H1 (cell line): ENCODE measurements at regions not wholly inside any gene's neighbourhood (a gene's known extent, or its start where the extent isn't known, plus 50 kb on each side); places are given as distances from the start of the nearest gene placed in this dataset.

ENCODE experiments used
- ATF2 ChIP-seq: IDR thresholded peaks from 2 replicates; pipeline ENCODE4 v1.6.1; 2012; ENCODE audit warnings: low read length, inconsistent platforms
- HDAC2 ChIP-seq, 2 experiments: fragments of 300-600 bp in 1 of 2; sonication (generic) in 1 of 2; IDR thresholded peaks; 2 replicates each; pipeline ENCODE4 v1.6.1; 2011 to 2012; ENCODE audit warnings: low read depth in 2 of 2, low read length in 2 of 2, mild to moderate bottlenecking in 2 of 2, moderate library complexity in 2 of 2, borderline replicate concordance in 1 of 2, inconsistent platforms in 1 of 2
- NRF1 ChIP-seq: IDR thresholded peaks from 2 replicates; pipeline ENCODE4 v1.6.1; 2011; ENCODE audit warnings: mild to moderate bottlenecking, low read depth, low read length, improper control_type of control experiment
- PHF8 ChIP-seq: fragments of 200-600 bp; sonication (generic); conservative IDR thresholded peaks from 2 replicates; pipeline ENCODE4 v1.7.1; 2012; ENCODE audit warnings: low read depth, mild to moderate bottlenecking, inconsistent platforms, low read length, moderate library complexity
- POLR2AphosphoS5 ChIP-seq: IDR thresholded peaks from 2 replicates; pipeline ENCODE4 v1.6.1; 2011; ENCODE audit warnings: low read depth, low read length

- TF ChIP-seq HDAC2 (IDR thresholded peaks at IDR 0.05; ENCODE audit: borderline replicate concordance in 1 of 2, low read depth in 2 of 2, low read length in 2 of 2): no peak
- no peak for TF ChIP-seq ATF2
- no peak for TF ChIP-seq NRF1
- TF ChIP-seq PHF8: no peak
- TF ChIP-seq POLR2AphosphoS5: no peak
- TF ChIP-seq, all 59 proteins: peak for 0
Observed at GRCh38 chr1:227466039-227466645, 97.2 kb upstream of the ZNF678 start (continued).
